ENCODE measurements at regions not wholly inside any gene's neighbourhood (a gene's known extent, or its start where the extent isn't known, plus 50 kb on each side); places are given as distances from the start of the nearest gene placed in this dataset.

GRCh38 chr14:53742233-53742620 is 214.4 kb downstream of the BMP4 start:
- Histone ChIP-seq H3K27ac (ENCODE audit: low read depth in 1 of 2, low read length in 2 of 2) (no peak overlapping the region), H3K27me3 (ENCODE audit: control insufficient read depth in 2 of 2, insufficient read depth in 2 of 2, low read length in 2 of 2) (no peaks in the 10 kb centered on the region), H4K20me1 (ENCODE audit: insufficient read depth, low read length) (no peaks in the 10 kb centered on the region), H2AFZ (ENCODE audit: insufficient read depth, low read depth, low read length, poor library complexity, severe bottlenecking) (no peak overlapping the region), H3K4me3 (replicated peaks in 1 of 3; ENCODE audit: low read depth in 2 of 3, low read length in 3 of 3) (no peak overlapping the region), H3K9ac (ENCODE audit: insufficient read depth, low read length, poor library complexity, severe bottlenecking) (no peak overlapping the region), H3K4me2 (replicated peaks; ENCODE audit: extremely low read depth, low read length, poor library complexity, severe bottlenecking) (no peak overlapping the region), H3K36me3 (replicated peaks in 1 of 2; ENCODE audit: control insufficient read depth in 1 of 2, insufficient read depth in 2 of 2, low read length in 2 of 2) (no peaks in the 10 kb centered on the region), H3K9me3 (replicated peaks in 1 of 2; ENCODE audit: control insufficient read depth in 1 of 2, insufficient read depth in 1 of 2, low read length in 2 of 2) (no peaks in the 10 kb centered on the region), H3K4me1 (ENCODE audit: control insufficient read depth in 1 of 2, insufficient read depth in 2 of 2, low read length in 2 of 2) (no peaks in the 10 kb centered on the region), H3K79me2 (ENCODE audit: insufficient read depth, low read length) (no peaks in the 10 kb centered on the region)
- no CpG with 5 or more reads among the region's 3 CpGs for WGBS (ENCODE audit: insufficient coverage)
- no peaks in the 10 kb centered on the region for H3K27me3 Mint-ChIP-seq (ENCODE audit: low read depth in 3 of 3)
- no peak overlapping the region for H3K27ac Mint-ChIP-seq
- no peak overlapping the region for H3K4me3 Mint-ChIP-seq
- intact Hi-C loops (cut with micrococcal nuclease) = no loop called here
- no peak for TF ChIP-seq CTCF (IDR thresholded peaks at IDR 0.05)
- no peaks in the 10 kb centered on the region for H3K36me3 Mint-ChIP-seq
- no peaks in the 10 kb centered on the region for H3K4me1 Mint-ChIP-seq
- no peak for DNase-seq
- peaks cover 0 to 5% (median 3%) of the 10 kb centered on the region in 7 donors for H3K9me3 Mint-ChIP-seq

GRCh38 chr14:53741479-53742232 is 215.0 kb downstream of the BMP4 start:
- intact Hi-C loops (cut with micrococcal nuclease) = no loop called here
- H3K4me2 ChIP-seq (replicated peaks; ENCODE audit: extremely low read depth, low read length, poor library complexity, severe bottlenecking) = no peak overlapping the region
- no peak overlapping the region for H3K4me3 Mint-ChIP-seq

More at GRCh38 chr14:53741479-53742232, 215.0 kb downstream of the BMP4 start:
- WGBS (ENCODE audit: insufficient coverage) = 44% methylated on average over 2 of the region's 5 CpGs
- no peaks in the 10 kb centered on the region for H3K4me1 ChIP-seq (ENCODE audit: control insufficient read depth in 1 of 2, insufficient read depth in 2 of 2, low read length in 2 of 2)
- no peak overlapping the region for H3K9ac ChIP-seq (ENCODE audit: insufficient read depth, low read length, poor library complexity, severe bottlenecking)
- H3K9me3 ChIP-seq (replicated peaks in 1 of 2; ENCODE audit: control insufficient read depth in 1 of 2, insufficient read depth in 1 of 2, low read length in 2 of 2) = no peaks in the 10 kb centered on the region
- H3K27me3 Mint-ChIP-seq (ENCODE audit: low read depth in 3 of 3) = no peaks in the 10 kb centered on the region
- H3K27ac ChIP-seq (ENCODE audit: low read depth in 1 of 2, low read length in 2 of 2) = no peak overlapping the region
- no peaks in the 10 kb centered on the region for H3K36me3 Mint-ChIP-seq
- DNase-seq = no peak
- H3K4me3 ChIP-seq (replicated peaks in 1 of 3; ENCODE audit: low read depth in 2 of 3, low read length in 3 of 3) = no peak overlapping the region
- no peak overlapping the region for H2AFZ ChIP-seq (ENCODE audit: insufficient read depth, low read depth, low read length, poor library complexity, severe bottlenecking)
- no peaks in the 10 kb centered on the region for H3K36me3 ChIP-seq (replicated peaks in 1 of 2; ENCODE audit: control insufficient read depth in 1 of 2, insufficient read depth in 2 of 2, low read length in 2 of 2)
- no peaks in the 10 kb centered on the region for H3K27me3 ChIP-seq (ENCODE audit: control insufficient read depth in 2 of 2, insufficient read depth in 2 of 2, low read length in 2 of 2)
- peaks cover 0 to 5% (median 2%) of the 10 kb centered on the region in 7 donors for H3K9me3 Mint-ChIP-seq
- no peak overlapping the region for H3K27ac Mint-ChIP-seq
- H3K4me1 Mint-ChIP-seq = no peaks in the 10 kb centered on the region
- H4K20me1 ChIP-seq (ENCODE audit: insufficient read depth, low read length) = no peaks in the 10 kb centered on the region
- no peaks in the 10 kb centered on the region for H3K79me2 ChIP-seq (ENCODE audit: insufficient read depth, low read length)
- no peak for TF ChIP-seq CTCF (IDR thresholded peaks at IDR 0.05)

Data from CD14-positive monocyte (primary cell).